HCT116 (cell line): ENCODE measurements at regions not wholly inside any gene's neighbourhood (a gene's known extent, or its start where the extent isn't known, plus 50 kb on each side); places are given as distances from the start of the nearest gene placed in this dataset.

Source experiments
- ATAC-seq: fragments of 200-7000 bp; cut with Tn5 transposase; 2 replicates; pipeline ENCODE4 v1.9.1; 2020; ENCODE audit warnings: mild to moderate bottlenecking, moderate library complexity
- BruUV-seq: library from RNA; stranded (reverse); fragments of 400-500 nt; replicated peaks from 2 replicates; lab custom pipeline; 2021; lab: Mats Ljungman, UMichigan
- CTCF ChIA-PET: fragments of 300-600 bp; sonication (Branson Sonifier 250); formaldehyde crosslinking; loops from one replicate; lab custom pipeline; 2021; ENCODE audit warnings: antibody characterized with exemption; lab: Charles Lee
- POLR2A ChIA-PET: fragments of 300-600, 350-600 bp; sonication (Branson Sonifier 250); formaldehyde crosslinking; loops from one replicate; lab custom pipeline; 2021; ENCODE audit warnings: antibody characterized with exemption; lab: Charles Lee
- RAD21 ChIA-PET, 2 experiments: fragments of 300-600 bp; sonication (Branson Sonifier 250); formaldehyde crosslinking; loops; one replicate each; lab custom pipeline; 2023; ENCODE audit warnings: low total read pairs in 2 of 2; ENCODE audit not compliant: uncharacterized antibody in 2 of 2, unreplicated experiment in 2 of 2, low non-redundant PET in 1 of 2; lab: Charles Lee
- DNase-seq: peaks from one replicate; pipeline ENCODE4 v3.0.0-alpha.2; 2010; ENCODE audit warnings: low read depth, low spot score
- H2AFZ ChIP-seq: fragments of 200-600 bp; shearing (Covaris generic), sonication (generic); 2 replicates; pipeline ENCODE4 v1.6.1; 2017; ENCODE audit warnings: low read depth, mixed run types, mixed read lengths, antibody characterized with exemption, low read length; ENCODE audit not compliant: poor library complexity, severe bottlenecking
- H3K27ac ChIP-seq: 2 replicates; pipeline ENCODE4 v1.5.1; 2012; ENCODE audit warnings: low read depth, low read length
- H3K27me3 ChIP-seq: fragments of 200-600 bp; sonication (generic); 2 replicates; pipeline ENCODE4 v1.6.1; 2016; ENCODE audit warnings: mixed run types, low read length, mixed read lengths; ENCODE audit not compliant: insufficient read depth
- H3K36me3 ChIP-seq, 2 experiments: fragments of 200-500 bp in 1 of 2; fragments of 200-600 bp in 1 of 2; sonication (Bioruptor generic) in 1 of 2; sonication (generic) in 1 of 2; 2 replicates each; pipeline versions ENCODE4 v1.5.1 to v1.6.1; 2014 to 2016; ENCODE audit warnings: low read length in 2 of 2, inconsistent platforms in 1 of 2, mixed read lengths in 1 of 2, mixed run types in 1 of 2; ENCODE audit not compliant: insufficient read depth in 2 of 2, control insufficient read depth in 1 of 2
- H3K4me1 ChIP-seq, 2 experiments: fragments of 200-600 bp in 1 of 2; sonication (generic) in 1 of 2; 2 replicates each; pipeline versions ENCODE4 v1.5.1 to v1.6.1; 2012 to 2017; ENCODE audit warnings: low read length in 2 of 2, inconsistent platforms in 1 of 2, mild to moderate bottlenecking in 1 of 2, mixed read lengths in 1 of 2, mixed run types in 1 of 2, moderate library complexity in 1 of 2; ENCODE audit not compliant: insufficient read depth in 2 of 2, control insufficient read depth in 1 of 2
- H3K4me2 ChIP-seq: fragments of 200-600 bp; sonication (generic); 2 replicates; pipeline ENCODE4 v1.6.1; 2017; ENCODE audit warnings: mixed run types, low read length, mixed read lengths
- H3K4me3 ChIP-seq, 2 experiments: fragments of 200-600 bp in 1 of 2; sonication (generic) in 1 of 2; replicated peaks in 1 of 2; 2 replicates each; pipeline ENCODE4 v1.5.1; 2011 to 2016; ENCODE audit warnings: low read length in 2 of 2, control low read depth in 1 of 2, low read depth in 1 of 2, mild to moderate bottlenecking in 1 of 2, mixed read lengths in 1 of 2, mixed run types in 1 of 2
- H3K79me2 ChIP-seq: fragments of 200-600 bp; sonication (generic); 2 replicates; pipeline ENCODE4 v1.6.1; 2017; ENCODE audit warnings: mild to moderate bottlenecking, mixed run types, low read length, moderate library complexity, mixed read lengths; ENCODE audit not compliant: insufficient read depth
- H3K9ac ChIP-seq: fragments of 200-600 bp; sonication (generic); 2 replicates; pipeline ENCODE4 v1.6.1; 2016; ENCODE audit warnings: low read length, mixed read lengths
- H3K9me2 ChIP-seq: fragments of 200-600 bp; sonication (generic), shearing (Covaris generic); 2 replicates; pipeline ENCODE4 v1.6.1; 2017; ENCODE audit warnings: mixed run types, mild to moderate bottlenecking, moderate library complexity; ENCODE audit not compliant: insufficient read depth
- H3K9me3 ChIP-seq, 2 experiments: fragments of 200-500 bp in 1 of 2; fragments of 200-600 bp in 1 of 2; sonication (Bioruptor generic) in 1 of 2; sonication (generic) in 1 of 2; 2 replicates each; pipeline ENCODE4 v1.6.1; 2014 to 2017; ENCODE audit warnings: low read length in 2 of 2, mixed read lengths in 2 of 2, inconsistent platforms in 1 of 2, low read depth in 1 of 2, mild to moderate bottlenecking in 1 of 2, mixed run types in 1 of 2, moderate library complexity in 1 of 2; ENCODE audit not compliant: control insufficient read depth in 1 of 2, insufficient read depth in 1 of 2
- H4K20me1 ChIP-seq: fragments of 200-600 bp; sonication (generic), shearing (Covaris generic); 2 replicates; pipeline ENCODE4 v1.6.1; 2017; ENCODE audit warnings: mixed run types, mild to moderate bottlenecking, moderate library complexity; ENCODE audit not compliant: insufficient read depth
- ATF3 ChIP-seq: IDR thresholded peaks from 2 replicates; pipeline ENCODE4 v1.6.1; 2012
- CBX3 ChIP-seq: IDR thresholded peaks from 2 replicates; pipeline ENCODE4 v1.6.1; 2012; ENCODE audit warnings: low read depth
- CEBPB ChIP-seq: IDR thresholded peaks from 2 replicates; pipeline ENCODE4 v1.6.1; 2012; ENCODE audit warnings: low read depth
- EGR1 ChIP-seq: IDR thresholded peaks from 2 replicates; pipeline ENCODE4 v1.6.1; 2012; ENCODE audit warnings: low read depth
- ELF1 ChIP-seq: IDR thresholded peaks from 2 replicates; pipeline ENCODE4 v1.6.1; 2012; ENCODE audit warnings: low read depth, borderline replicate concordance
- EZH2 ChIP-seq: fragments of 200-600 bp; sonication (generic); IDR thresholded peaks from 2 replicates; pipeline ENCODE4 v1.6.1; 2017; ENCODE audit warnings: antibody characterized with exemption, mixed run types
- EZH2phosphoT487 ChIP-seq: fragments of 200-600 bp; IDR thresholded peaks from 2 replicates; pipeline ENCODE4 v1.6.1; 2018; ENCODE audit warnings: antibody characterized with exemption, borderline replicate concordance
- FOSL1 ChIP-seq: IDR thresholded peaks from 2 replicates; pipeline ENCODE4 v1.6.1; 2012; ENCODE audit warnings: low read depth
- JUND ChIP-seq: IDR thresholded peaks from 2 replicates; pipeline ENCODE4 v1.6.1; 2012
- MAX ChIP-seq: IDR thresholded peaks from 2 replicates; pipeline ENCODE4 v1.6.1; 2012
- POLR2AphosphoS5 ChIP-seq: IDR thresholded peaks from 2 replicates; pipeline ENCODE4 v1.6.1; 2011; ENCODE audit warnings: mild to moderate bottlenecking, low read depth, low read length, moderate library complexity
- RAD21 ChIP-seq: IDR thresholded peaks from 2 replicates; pipeline ENCODE4 v1.6.1; 2012; ENCODE audit warnings: low read depth, mild to moderate bottlenecking
- REST ChIP-seq: IDR thresholded peaks from 2 replicates; pipeline ENCODE4 v1.6.1; 2012; ENCODE audit warnings: low read depth
- SIN3A ChIP-seq: IDR thresholded peaks from 2 replicates; pipeline ENCODE4 v1.6.1; 2012; ENCODE audit warnings: low read depth
- SRF ChIP-seq: IDR thresholded peaks from 2 replicates; pipeline ENCODE4 v1.6.1; 2012; ENCODE audit warnings: low read depth
- TCF7L2 ChIP-seq: IDR thresholded peaks from 2 replicates; pipeline ENCODE4 v1.7.0; 2011; ENCODE audit warnings: borderline replicate concordance, inconsistent platforms; ENCODE audit not compliant: insufficient read depth, insufficient read length; ENCODE audit errors: extremely low read depth
- intact Hi-C: fragments of 100-400 bp; cut with micrococcal nuclease; formaldehyde crosslinking; loops from 2 replicates; pipeline ENCODE4 v1.10.0; 2022
- TF ChIP-seq, protein P1 (sequence below), 3 experiments: fragments of 200-600 bp in 1 of 3; sonication (generic) in 1 of 3; IDR thresholded peaks in 2 of 3; conservative IDR thresholded peaks in 1 of 3; 2 replicates each; pipeline ENCODE4 v1.5.1; 2012 to 2017; ENCODE audit warnings: low read depth in 2 of 3, low read length in 2 of 3, antibody characterized with exemption in 1 of 3, borderline replicate concordance in 1 of 3, control low read depth in 1 of 3, mild to moderate bottlenecking in 1 of 3, mixed read lengths in 1 of 3, mixed run types in 1 of 3, moderate library complexity in 1 of 3; ENCODE audit not compliant: insufficient read depth in 1 of 3
- TF ChIP-seq, protein P2 (sequence below): IDR thresholded peaks from 2 replicates; pipeline ENCODE4 v1.6.1; 2011; ENCODE audit warnings: mild to moderate bottlenecking, low read length, moderate library complexity; ENCODE audit not compliant: insufficient replicate concordance; ENCODE audit errors: extremely low read depth

DNA sequence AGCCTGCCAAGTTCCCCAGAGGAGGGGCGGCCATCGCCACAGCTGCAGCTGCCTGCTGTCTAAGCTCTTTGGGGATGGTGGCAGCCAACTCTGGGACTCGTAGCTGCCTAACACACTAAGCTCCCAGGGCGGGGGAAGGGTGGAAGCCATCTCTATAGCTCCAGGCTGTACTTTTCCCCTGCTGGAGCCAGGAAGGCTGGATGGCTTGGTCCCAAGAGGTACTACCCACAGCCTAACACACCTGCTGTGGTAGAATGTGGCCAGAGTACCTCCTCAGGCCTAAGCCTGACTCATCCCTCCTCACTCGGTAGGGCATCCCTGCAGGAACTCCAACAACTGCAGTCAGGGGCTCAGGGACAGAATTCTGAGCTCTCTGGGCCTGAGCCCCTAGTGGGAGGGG, 151.7 kb upstream of the TAC1 start:
- BruUV-seq: no TSS peak
- ATAC-seq: no peak

More for the DNA sequence above, 151.7 kb upstream of the TAC1 start:
- Histone ChIP-seq H3K9me3 (no peaks in the 10 kb centered on the region), H3K9ac (no peak overlapping the region), H3K4me3 (no peak overlapping the region), H3K36me3 (no peaks in the 10 kb centered on the region), H3K4me1 (no peaks in the 10 kb centered on the region), H2AFZ (no peak overlapping the region), H3K9me2 (no peaks in the 10 kb centered on the region), H3K4me2 (no peak overlapping the region), H3K27ac (no peak overlapping the region), H3K79me2 (no peaks in the 10 kb centered on the region), H4K20me1 (no peaks in the 10 kb centered on the region), H3K27me3 (no peaks in the 10 kb centered on the region)
- no peak for TF ChIP-seq SRF
- no peak for TF ChIP-seq ELF1
- no peak for TF ChIP-seq FOSL1
- TF ChIP-seq, protein P1, sequence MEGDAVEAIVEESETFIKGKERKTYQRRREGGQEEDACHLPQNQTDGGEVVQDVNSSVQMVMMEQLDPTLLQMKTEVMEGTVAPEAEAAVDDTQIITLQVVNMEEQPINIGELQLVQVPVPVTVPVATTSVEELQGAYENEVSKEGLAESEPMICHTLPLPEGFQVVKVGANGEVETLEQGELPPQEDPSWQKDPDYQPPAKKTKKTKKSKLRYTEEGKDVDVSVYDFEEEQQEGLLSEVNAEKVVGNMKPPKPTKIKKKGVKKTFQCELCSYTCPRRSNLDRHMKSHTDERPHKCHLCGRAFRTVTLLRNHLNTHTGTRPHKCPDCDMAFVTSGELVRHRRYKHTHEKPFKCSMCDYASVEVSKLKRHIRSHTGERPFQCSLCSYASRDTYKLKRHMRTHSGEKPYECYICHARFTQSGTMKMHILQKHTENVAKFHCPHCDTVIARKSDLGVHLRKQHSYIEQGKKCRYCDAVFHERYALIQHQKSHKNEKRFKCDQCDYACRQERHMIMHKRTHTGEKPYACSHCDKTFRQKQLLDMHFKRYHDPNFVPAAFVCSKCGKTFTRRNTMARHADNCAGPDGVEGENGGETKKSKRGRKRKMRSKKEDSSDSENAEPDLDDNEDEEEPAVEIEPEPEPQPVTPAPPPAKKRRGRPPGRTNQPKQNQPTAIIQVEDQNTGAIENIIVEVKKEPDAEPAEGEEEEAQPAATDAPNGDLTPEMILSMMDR (IDR thresholded peaks at IDR 0.05 in 2 of 3, conservative IDR thresholded peaks at IDR 0.05 in 1 of 3; ENCODE audit: borderline replicate concordance in 1 of 3, insufficient read depth in 1 of 3, low read depth in 2 of 3, low read length in 2 of 3): no peak
- TF ChIP-seq ATF3: no peak
- no peak for TF ChIP-seq MAX
- TF ChIP-seq REST: no peak
- no peak for TF ChIP-seq JUND
- TF ChIP-seq, protein P2, sequence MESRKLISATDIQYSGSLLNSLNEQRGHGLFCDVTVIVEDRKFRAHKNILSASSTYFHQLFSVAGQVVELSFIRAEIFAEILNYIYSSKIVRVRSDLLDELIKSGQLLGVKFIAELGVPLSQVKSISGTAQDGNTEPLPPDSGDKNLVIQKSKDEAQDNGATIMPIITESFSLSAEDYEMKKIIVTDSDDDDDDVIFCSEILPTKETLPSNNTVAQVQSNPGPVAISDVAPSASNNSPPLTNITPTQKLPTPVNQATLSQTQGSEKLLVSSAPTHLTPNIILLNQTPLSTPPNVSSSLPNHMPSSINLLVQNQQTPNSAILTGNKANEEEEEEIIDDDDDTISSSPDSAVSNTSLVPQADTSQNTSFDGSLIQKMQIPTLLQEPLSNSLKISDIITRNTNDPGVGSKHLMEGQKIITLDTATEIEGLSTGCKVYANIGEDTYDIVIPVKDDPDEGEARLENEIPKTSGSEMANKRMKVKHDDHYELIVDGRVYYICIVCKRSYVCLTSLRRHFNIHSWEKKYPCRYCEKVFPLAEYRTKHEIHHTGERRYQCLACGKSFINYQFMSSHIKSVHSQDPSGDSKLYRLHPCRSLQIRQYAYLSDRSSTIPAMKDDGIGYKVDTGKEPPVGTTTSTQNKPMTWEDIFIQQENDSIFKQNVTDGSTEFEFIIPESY: no peak
- TF ChIP-seq TCF7L2: no peak
- no peak for TF ChIP-seq RAD21
- TF ChIP-seq CBX3: no peak
- TF ChIP-seq POLR2AphosphoS5: no peak
- no peak for TF ChIP-seq EGR1
- TF ChIP-seq SIN3A: no peak
- no peak for TF ChIP-seq EZH2
- no peak for TF ChIP-seq EZH2phosphoT487
- TF ChIP-seq CEBPB: no peak
- POLR2A ChIA-PET: no interaction called here
- RAD21 ChIA-PET: no interaction called here
- DNase-seq: no peak
- CTCF ChIA-PET: no interaction called here
- intact Hi-C loops: no loop called here
